ENCODE measurements at regions not wholly inside any gene's neighbourhood (a gene's known extent, or its start where the extent isn't known, plus 50 kb on each side); places are given as distances from the start of the nearest gene placed in this dataset.

GRCh38 chr1:212234431-212235395, 50.5 kb upstream of the PPP2R5A start (continued):
- no peak for TF ChIP-seq CEBPZ (IDR thresholded peaks at IDR 0.05; ENCODE audit: borderline replicate concordance, low read depth, low read length)
- no peak for TF ChIP-seq XRCC3 (IDR thresholded peaks at IDR 0.05)
- TF ChIP-seq, protein P1, sequence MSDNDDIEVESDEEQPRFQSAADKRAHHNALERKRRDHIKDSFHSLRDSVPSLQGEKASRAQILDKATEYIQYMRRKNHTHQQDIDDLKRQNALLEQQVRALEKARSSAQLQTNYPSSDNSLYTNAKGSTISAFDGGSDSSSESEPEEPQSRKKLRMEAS (CRISPR knock-in tag; IDR thresholded peaks at IDR 0.05), result peak; percentile 29; the same call in 1 of the 2 replicates
- no peak for TF ChIP-seq RFX1 (IDR thresholded peaks at IDR 0.05)
